Tibial artery (tissue), 4 donors: ENCODE measurements at regions not wholly inside any gene's neighbourhood (a gene's known extent, or its start where the extent isn't known, plus 50 kb on each side); places are given as distances from the start of the nearest gene placed in this dataset.

Experiments
- DNase-seq, 2 donors: peaks; one replicate each; pipeline ENCODE4 v3.0.0-alpha.2; 2019
- H3K27ac ChIP-seq, 2 donors: fragments of 200-600 bp; sonication (generic) in 1 of 2; 1 replicate in 1 of 2; 2 replicates in 1 of 2; pipeline ENCODE4 v1.5.1; 2018 to 2019; ENCODE audit warnings: mild to moderate bottlenecking in 1 of 2
- H3K27me3 ChIP-seq, 2 donors: fragments of 200-600 bp; sonication (generic) in 1 of 2; one replicate each; pipeline versions ENCODE4 v1.5.1 to v1.6.0; 2016 to 2019
- H3K36me3 ChIP-seq, 3 donors: fragments of 200-600 bp; sonication (generic) in 2 of 3; one replicate each; pipeline ENCODE4 v1.5.1; 2016 to 2019; ENCODE audit warnings: mild to moderate bottlenecking in 2 of 3
- H3K4me1 ChIP-seq, 4 donors: fragments of 200-600 bp; sonication (generic) in 2 of 4; 1 replicate in 3 of 4; 2 replicates in 1 of 4; pipeline ENCODE4 v1.5.1; 2016 to 2019
- H3K4me3 ChIP-seq, 2 donors: fragments of 200-600 bp; sonication (generic) in 1 of 2; 1 replicate in 1 of 2; 2 replicates in 1 of 2; pipeline ENCODE4 v1.5.1; 2018 to 2019; ENCODE audit warnings: mild to moderate bottlenecking in 2 of 2
- H3K9me3 ChIP-seq, 3 donors: fragments of 200-600 bp; sonication (generic) in 1 of 3; one replicate each; pipeline ENCODE4 v1.5.1; 2016 to 2019
- CTCF ChIP-seq, 2 experiments: fragments of 200-600 bp in 1 of 2; fragments of 450-650 bp in 1 of 2; IDR thresholded peaks; one replicate each; pipeline ENCODE4 v1.5.1; 2017 to 2019; ENCODE audit warnings: antibody characterized with exemption in 2 of 2, mild to moderate bottlenecking in 1 of 2, moderate library complexity in 1 of 2
- intact Hi-C: fragments of 100-400 bp; cut with DNase I; formaldehyde crosslinking; loops from one replicate; pipeline ENCODE4 v1.15.0; 2023; ENCODE audit warnings: low total_unique reads

- Histone ChIP-seq H3K4me1 (peaks cover 0 to 12% (median 10%) of the 10 kb centered on the region in 4 donors), H3K27me3 (peaks cover 0 to 33% of the 10 kb centered on the region in 2 donors), H3K27ac (no peak overlapping the region), H3K36me3 (no peaks in the 10 kb centered on the region), H3K4me3 (no peak overlapping the region), H3K9me3 (no peaks in the 10 kb centered on the region)
- no peak for TF ChIP-seq CTCF (IDR thresholded peaks at IDR 0.05)
- intact Hi-C loops: loop anchor here (10.0 kb wide), 1 partner anchor 495 kb away; no protein-coding TSS in a partner anchor
- DNase-seq: no peak
These were observed 77.5 kb upstream of the CUX1 start for GRCh38 chr7:101739775-101740398.

- DNase-seq: no peak
- Histone ChIP-seq H3K27ac (no peak overlapping the region), H3K9me3 (no peaks in the 10 kb centered on the region), H3K27me3 (peaks cover 0 to 33% of the 10 kb centered on the region in 2 donors), H3K36me3 (no peaks in the 10 kb centered on the region), H3K4me3 (no peak overlapping the region), H3K4me1 (peaks cover 0 to 12% (median 10%) of the 10 kb centered on the region in 4 donors)
- intact Hi-C loops: loop anchor here (10.0 kb wide), 1 partner anchor 494 kb away; no protein-coding TSS in a partner anchor
- TF ChIP-seq CTCF (IDR thresholded peaks at IDR 0.05): no peak
These were observed 76.3 kb upstream of the CUX1 start for GRCh38 chr7:101740981-101741725.

- TF ChIP-seq CTCF (IDR thresholded peaks at IDR 0.05): peak; percentile 40 to 52
- peaks cover 0 to 17% (median 15%) of the 10 kb centered on the region in 4 donors for H3K4me1 ChIP-seq
- peaks cover 0 to 51% of the 10 kb centered on the region in 2 donors for H3K27me3 ChIP-seq
- no peaks in the 10 kb centered on the region for H3K9me3 ChIP-seq
- H3K4me3 ChIP-seq: peak overlapping the region; percentile 36 to 55
- peak in 1 of 2 donors; percentile 34 for DNase-seq
- intact Hi-C loops: loop anchor here (10.0 kb wide), 1 partner anchor 491 kb away; no protein-coding TSS in a partner anchor
- no peak overlapping the region for H3K27ac ChIP-seq
- H3K36me3 ChIP-seq: no peaks in the 10 kb centered on the region
These were observed 74.0 kb upstream of the CUX1 start for GRCh38 chr7:101743241-101743994.

DNA sequence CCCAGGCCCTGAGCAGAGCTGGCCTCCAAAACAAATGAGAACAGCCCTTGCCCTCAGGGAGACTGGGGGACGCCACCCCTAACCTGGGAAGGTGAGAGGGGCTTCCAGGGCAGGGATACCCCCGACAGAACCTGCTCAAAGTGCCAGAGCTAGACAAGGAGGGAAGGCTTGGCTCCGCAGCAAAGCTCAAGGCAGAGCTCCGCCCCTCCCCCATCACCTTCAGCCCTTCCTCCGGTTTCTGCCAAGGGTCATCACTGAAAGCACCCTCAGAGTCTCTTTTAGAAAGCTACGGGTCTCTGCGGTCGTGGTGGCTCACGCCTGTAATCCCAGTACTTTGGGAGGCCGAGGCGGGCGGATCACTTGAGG, 73.4 kb upstream of the CUX1 start:
- DNase-seq: no peak
- TF ChIP-seq CTCF (IDR thresholded peaks at IDR 0.05): no peak
- intact Hi-C loops: loop anchor here (10.0 kb wide), 1 partner anchor 491 kb away; no protein-coding TSS in a partner anchor
- Histone ChIP-seq H3K4me1 (peaks cover 0 to 17% (median 15%) of the 10 kb centered on the region in 4 donors), H3K4me3 (peak overlapping the region in 1 of 2 donors; percentile 55), H3K27ac (no peak overlapping the region), H3K27me3 (peaks cover 0 to 54% of the 10 kb centered on the region in 2 donors), H3K9me3 (no peaks in the 10 kb centered on the region), H3K36me3 (no peaks in the 10 kb centered on the region)

- H3K4me1 ChIP-seq: peaks cover 0 to 17% (median 15%) of the 10 kb centered on the region in 4 donors
- H3K9me3 ChIP-seq: no peaks in the 10 kb centered on the region
- intact Hi-C loops: loop anchor here (10.0 kb wide), 1 partner anchor 490 kb away; no protein-coding TSS in a partner anchor
- H3K36me3 ChIP-seq: no peaks in the 10 kb centered on the region
- peaks cover 0 to 58% of the 10 kb centered on the region in 2 donors for H3K27me3 ChIP-seq
- TF ChIP-seq CTCF (IDR thresholded peaks at IDR 0.05): no peak
- no peak overlapping the region for H3K27ac ChIP-seq
- no peak for DNase-seq
- no peak overlapping the region for H3K4me3 ChIP-seq
These were observed 72.8 kb upstream of the CUX1 start for GRCh38 chr7:101744588-101744987.
